Mammary epithelial cell (primary cell): ENCODE measurements at regions not wholly inside any gene's neighbourhood (a gene's known extent, or its start where the extent isn't known, plus 50 kb on each side); places are given as distances from the start of the nearest gene placed in this dataset.

ENCODE experiments used
- CTCF ChIP-seq, 2 donors: IDR thresholded peaks in 1 of 2; conservative IDR thresholded peaks in 1 of 2; 2 replicates each; pipeline ENCODE4 v1.5.1; 2011 to 2012; ENCODE audit warnings: inconsistent platforms in 2 of 2, low read length in 2 of 2, mild to moderate bottlenecking in 2 of 2, control low read depth in 1 of 2, low read depth in 1 of 2; ENCODE audit not compliant: insufficient read depth in 1 of 2; ENCODE audit errors: extremely low read depth in 1 of 2
- EZH2 ChIP-seq: IDR thresholded peaks from 2 replicates; pipeline ENCODE4 v1.6.1; 2012; ENCODE audit warnings: low read length, inconsistent platforms, borderline replicate concordance

- peak in 1 of 2 donors; percentile 19 for TF ChIP-seq CTCF (conservative IDR thresholded peaks at IDR 0.05 in 1 of 2, IDR thresholded peaks at IDR 0.05 in 1 of 2; ENCODE audit: extremely low read depth in 1 of 2, insufficient read depth in 1 of 2, low read depth in 1 of 2, low read length in 2 of 2)
- no peak for TF ChIP-seq EZH2
Measured at GRCh38 chr1:4594286-4594991, 60.0 kb upstream of the AJAP1 start.
